Breast epithelium (tissue), 3 donors: ENCODE measurements at regions not wholly inside any gene's neighbourhood (a gene's known extent, or its start where the extent isn't known, plus 50 kb on each side); places are given as distances from the start of the nearest gene placed in this dataset.

Experiments
- POLR2A ChIP-seq: fragments of 450-650 bp; IDR thresholded peaks from one replicate; pipeline ENCODE4 v1.6.1; 2016; ENCODE audit warnings: antibody characterized with exemption, mild to moderate bottlenecking, moderate library complexity
- TF ChIP-seq, protein P1 (sequence below), 3 donors: fragments of 450-650 bp; IDR thresholded peaks; one replicate each; pipeline ENCODE4 v1.5.1; 2016 to 2017; ENCODE audit warnings: antibody characterized with exemption in 3 of 3, mild to moderate bottlenecking in 3 of 3, moderate library complexity in 3 of 3

GRCh38 chr2:238568455-238569440 lies 142.0 kb downstream of the ASB1 start:
- TF ChIP-seq POLR2A, result no peak
- TF ChIP-seq, protein P1, sequence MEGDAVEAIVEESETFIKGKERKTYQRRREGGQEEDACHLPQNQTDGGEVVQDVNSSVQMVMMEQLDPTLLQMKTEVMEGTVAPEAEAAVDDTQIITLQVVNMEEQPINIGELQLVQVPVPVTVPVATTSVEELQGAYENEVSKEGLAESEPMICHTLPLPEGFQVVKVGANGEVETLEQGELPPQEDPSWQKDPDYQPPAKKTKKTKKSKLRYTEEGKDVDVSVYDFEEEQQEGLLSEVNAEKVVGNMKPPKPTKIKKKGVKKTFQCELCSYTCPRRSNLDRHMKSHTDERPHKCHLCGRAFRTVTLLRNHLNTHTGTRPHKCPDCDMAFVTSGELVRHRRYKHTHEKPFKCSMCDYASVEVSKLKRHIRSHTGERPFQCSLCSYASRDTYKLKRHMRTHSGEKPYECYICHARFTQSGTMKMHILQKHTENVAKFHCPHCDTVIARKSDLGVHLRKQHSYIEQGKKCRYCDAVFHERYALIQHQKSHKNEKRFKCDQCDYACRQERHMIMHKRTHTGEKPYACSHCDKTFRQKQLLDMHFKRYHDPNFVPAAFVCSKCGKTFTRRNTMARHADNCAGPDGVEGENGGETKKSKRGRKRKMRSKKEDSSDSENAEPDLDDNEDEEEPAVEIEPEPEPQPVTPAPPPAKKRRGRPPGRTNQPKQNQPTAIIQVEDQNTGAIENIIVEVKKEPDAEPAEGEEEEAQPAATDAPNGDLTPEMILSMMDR (IDR thresholded peaks at IDR 0.05), result no peak
